ENCODE measurements at regions not wholly inside any gene's neighbourhood (a gene's known extent, or its start where the extent isn't known, plus 50 kb on each side); places are given as distances from the start of the nearest gene placed in this dataset.
"Not testable (repeated sequence)": the region's sequence is repeated elsewhere in the genome, so short reads cannot be mapped to it uniquely, and the experiment has no call there.

GRCh38 chr17:37828651-37829124 lies 83.8 kb upstream of the HNF1B start:
- DNase-seq, result peak in 1 of 2 donors; percentile 58

- no peak for DNase-seq
Measured at GRCh38 chr17:37827905-37828650, 83.2 kb upstream of the HNF1B start.

GRCh38 chr17:37826497-37827430 lies 81.9 kb upstream of the HNF1B start:
- peak; percentile 22 to 79 for DNase-seq

- DNase-seq, result no peak
Measured at GRCh38 chr17:37825851-37826250, 81.0 kb upstream of the HNF1B start.

- no peak for DNase-seq
Measured at GRCh38 chr17:37824534-37825485, 80.0 kb upstream of the HNF1B start.

- DNase-seq, result no peak
Measured at GRCh38 chr17:37823996-37824395, 79.1 kb upstream of the HNF1B start.

- DNase-seq, result no peak
Measured at GRCh38 chr17:37820995-37821713, 76.3 kb upstream of the HNF1B start.

GRCh38 chr17:37820313-37820994 lies 75.6 kb upstream of the HNF1B start:
- peak in 1 of 2 donors; percentile 21 for DNase-seq

GRCh38 chr17:37818689-37819088 lies 73.8 kb upstream of the HNF1B start:
- no peak for DNase-seq

- DNase-seq, result no peak
Measured at GRCh38 chr17:37816950-37817349, 72.1 kb upstream of the HNF1B start.

GRCh38 chr17:37815536-37815935 lies 70.7 kb upstream of the HNF1B start:
- no peak for DNase-seq

- no peak for DNase-seq
Measured at GRCh38 chr17:37813751-37814150, 68.9 kb upstream of the HNF1B start.

GRCh38 chr17:37808846-37809245 lies 64.0 kb upstream of the HNF1B start:
- not testable (repeated sequence) for DNase-seq

GRCh38 chr17:37802712-37803416 lies 58.0 kb upstream of the HNF1B start:
- DNase-seq, result no peak

GRCh38 chr17:37802061-37802595 lies 57.3 kb upstream of the HNF1B start:
- DNase-seq, result no peak

- DNase-seq, result no peak
Measured at GRCh38 chr17:37801171-37801570, 56.3 kb upstream of the HNF1B start.

- no peak for DNase-seq
Measured at GRCh38 chr17:37797206-37797605, 52.3 kb upstream of the HNF1B start.

GRCh38 chr17:37796076-37796475 lies 51.2 kb upstream of the HNF1B start:
- no peak for DNase-seq
